GM18511 (cell line): ENCODE measurements at regions not wholly inside any gene's neighbourhood (a gene's known extent, or its start where the extent isn't known, plus 50 kb on each side); places are given as distances from the start of the nearest gene placed in this dataset.
A peak's percentile ranks its signal among the peaks of the same experiment; 100 is the strongest.

Source experiments
- ATAC-seq: cut with Tn5 transposase; IDR thresholded peaks from one replicate; pipeline ENCODE4 v1.9.1; 2021; ENCODE audit warnings: mild to moderate bottlenecking, moderate library complexity; ENCODE audit not compliant: unreplicated experiment

DNA sequence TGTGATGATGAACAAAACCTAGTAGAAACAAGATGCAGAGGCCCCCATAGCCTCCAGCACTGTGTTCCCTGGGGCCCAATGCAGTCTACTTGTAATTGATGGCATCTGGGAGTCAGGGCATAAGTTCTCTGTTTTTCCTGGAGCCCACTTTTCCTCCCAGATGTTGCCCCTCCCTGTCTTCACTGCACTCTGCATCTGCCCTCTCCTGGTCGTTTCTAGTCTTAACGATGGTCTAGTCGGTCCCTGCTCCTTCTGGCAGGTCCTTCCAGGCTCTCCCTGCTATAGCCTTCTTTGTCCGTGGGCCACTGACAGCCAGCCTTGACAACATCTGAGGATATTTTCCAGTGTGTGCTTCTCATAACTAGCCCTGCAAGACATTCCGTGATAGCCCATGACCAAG, 208.3 kb downstream of the GXYLT1 start:
- ATAC-seq, result no peak

DNA sequence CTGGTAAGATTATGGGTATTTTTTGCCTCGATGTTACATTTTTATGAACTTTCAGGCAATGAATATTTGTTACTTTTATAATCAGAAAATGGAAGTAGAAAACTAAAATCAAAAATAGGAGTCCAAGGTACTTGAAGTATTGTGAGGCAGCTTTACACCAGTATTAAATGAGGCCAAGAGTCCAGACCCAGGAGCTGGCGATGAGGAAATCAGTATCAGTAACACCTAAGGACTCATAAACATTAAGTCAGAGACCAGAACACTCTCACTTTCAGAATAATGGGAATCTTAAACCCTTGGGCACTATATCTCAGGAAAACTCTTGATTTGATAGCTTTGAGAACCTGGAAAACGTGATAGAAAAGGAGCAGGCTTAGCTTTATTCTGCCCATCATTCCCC, 208.8 kb downstream of the GXYLT1 start:
- no peak for ATAC-seq

DNA sequence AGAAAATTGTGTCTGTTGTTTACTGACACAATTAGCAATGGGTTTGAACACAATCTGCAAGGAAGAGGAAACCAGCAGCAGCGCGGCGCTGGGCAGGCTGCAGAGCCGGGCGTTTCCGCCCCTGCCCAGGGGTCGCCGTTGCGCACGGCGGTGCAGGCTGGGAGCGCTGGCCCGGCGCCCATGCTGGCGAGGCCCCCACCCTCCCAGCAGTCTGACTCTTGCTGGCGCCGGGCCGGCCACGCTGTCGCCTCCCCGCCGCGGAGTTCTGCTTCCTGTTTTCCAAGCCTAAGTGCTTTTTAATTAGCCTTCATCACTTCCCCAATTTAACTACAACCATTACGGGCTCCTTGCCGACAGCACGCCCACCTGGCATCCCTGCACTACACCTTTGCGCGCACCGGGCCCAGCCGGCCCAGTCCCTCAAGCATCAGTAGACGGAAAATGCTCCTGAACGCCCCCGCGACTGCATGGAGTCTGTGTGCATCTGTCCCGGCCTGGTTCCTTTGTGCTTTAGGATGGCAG, 212.1 kb downstream of the GXYLT1 start:
- peak; percentile 63 for ATAC-seq

DNA sequence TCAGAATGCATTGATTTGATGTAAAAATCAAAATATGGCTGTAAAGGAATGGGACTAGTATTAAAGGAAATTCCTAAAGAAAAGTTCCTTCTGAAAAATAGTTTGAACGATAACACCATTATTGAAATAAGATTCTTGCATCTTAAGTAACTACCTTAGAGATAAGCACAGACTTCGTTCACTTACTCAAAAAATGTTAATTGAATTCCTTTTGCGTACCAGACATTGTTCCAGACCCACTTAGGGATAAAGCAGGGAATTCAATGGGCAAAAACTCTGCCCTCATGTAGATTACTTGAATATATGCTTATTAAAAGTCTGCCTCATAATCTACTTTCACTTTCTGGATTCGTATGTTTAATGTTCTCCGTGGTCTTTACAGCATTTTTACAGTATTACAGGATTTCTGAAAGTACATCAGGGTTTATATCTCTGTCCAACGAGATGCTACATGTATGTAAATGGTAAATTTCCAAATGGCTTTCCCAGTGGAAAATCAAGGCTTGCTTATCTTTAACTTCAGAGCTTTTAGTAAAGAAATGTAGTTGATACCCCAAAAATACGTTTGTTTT, 213.7 kb downstream of the GXYLT1 start:
- no peak for ATAC-seq

DNA sequence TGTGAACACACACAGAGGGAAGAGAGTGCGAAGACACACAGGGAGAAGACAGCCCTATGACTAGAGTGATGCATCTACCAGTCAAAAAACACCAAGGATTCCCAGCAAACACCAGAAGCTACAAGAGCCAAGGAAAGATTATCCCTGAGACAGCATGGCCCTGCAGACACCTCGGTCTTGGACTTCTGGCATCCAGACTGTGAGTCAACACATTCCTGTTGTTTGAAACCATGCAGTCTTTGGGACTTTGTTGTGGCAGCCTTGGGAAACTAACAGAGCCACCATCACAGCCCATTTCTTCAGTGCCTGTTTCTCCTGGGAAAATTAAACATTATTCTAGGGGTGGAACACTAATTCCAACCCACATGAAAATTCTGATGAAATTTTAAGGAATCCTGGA, 220.6 kb downstream of the GXYLT1 start:
- no peak for ATAC-seq

DNA sequence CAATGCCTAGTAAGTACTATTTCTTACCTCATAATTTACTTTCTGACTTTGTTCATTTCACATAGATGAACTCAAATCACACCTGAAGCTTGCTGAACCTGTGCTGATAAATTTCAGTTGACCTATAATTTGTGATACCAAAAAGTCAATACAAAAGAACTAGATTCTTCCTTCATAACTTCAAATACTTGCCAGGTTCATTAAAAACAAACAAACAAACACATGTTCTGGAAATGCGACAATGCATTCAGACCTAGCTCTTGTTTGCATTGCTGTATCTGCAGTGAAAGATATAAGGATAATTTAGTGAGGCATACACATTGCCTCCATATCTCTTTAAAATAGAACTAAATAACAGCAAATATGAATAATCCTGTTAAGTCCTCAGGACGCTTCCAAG, 221.3 kb downstream of the GXYLT1 start:
- no peak for ATAC-seq

DNA sequence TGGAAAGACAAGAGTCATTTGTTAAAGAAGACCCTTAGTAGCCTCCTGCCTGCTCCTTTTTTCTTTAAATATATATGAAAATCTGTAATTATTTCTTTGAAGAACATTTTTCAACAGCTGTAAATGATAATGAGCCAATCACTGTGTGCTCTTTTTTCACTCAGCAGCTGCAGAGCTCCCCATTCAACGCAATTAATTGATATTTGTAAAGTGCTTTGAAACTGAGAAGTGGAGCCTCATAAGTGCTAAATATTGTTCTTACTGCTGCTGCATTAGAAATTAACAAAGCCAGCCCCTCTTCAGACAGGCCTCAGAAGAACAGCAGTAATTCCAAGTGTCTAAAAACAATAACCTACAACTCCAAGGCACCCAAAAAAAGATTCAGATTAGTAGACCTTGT, 224.3 kb downstream of the GXYLT1 start:
- no peak for ATAC-seq

DNA sequence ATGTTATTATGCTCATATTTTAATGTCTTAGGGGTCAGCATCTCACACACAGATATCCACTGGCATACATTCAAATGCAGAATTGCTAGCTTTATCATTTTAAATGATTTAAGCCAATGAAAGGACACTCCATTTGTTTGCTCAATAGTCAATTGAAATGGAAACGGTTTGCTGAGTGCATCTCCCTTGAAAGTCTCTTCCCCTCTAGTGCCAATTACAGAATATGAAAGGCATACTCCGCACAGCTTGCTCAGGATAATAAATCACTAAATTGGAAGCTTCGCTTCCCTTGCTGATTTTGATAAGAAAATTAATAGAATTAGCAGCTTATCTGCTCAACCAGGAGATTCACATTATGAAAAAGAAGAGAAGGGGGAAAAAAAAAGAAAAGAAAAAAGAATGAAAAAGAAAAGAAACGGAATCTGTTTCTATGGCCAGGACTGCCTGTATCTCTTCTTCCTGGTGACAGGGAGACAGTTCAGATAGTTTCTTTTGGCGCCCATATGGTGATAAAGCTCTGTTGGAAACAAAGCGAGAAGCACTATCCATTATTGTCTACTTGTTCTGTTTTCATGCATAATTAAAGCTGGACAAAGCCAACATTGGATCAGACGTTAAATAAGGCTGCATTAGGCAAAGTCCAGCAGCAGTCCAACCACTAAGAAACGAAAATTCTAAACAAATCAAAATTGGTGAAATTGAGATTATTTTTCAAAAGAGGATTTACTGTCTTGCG, 225.0 kb downstream of the GXYLT1 start:
- no peak for ATAC-seq

DNA sequence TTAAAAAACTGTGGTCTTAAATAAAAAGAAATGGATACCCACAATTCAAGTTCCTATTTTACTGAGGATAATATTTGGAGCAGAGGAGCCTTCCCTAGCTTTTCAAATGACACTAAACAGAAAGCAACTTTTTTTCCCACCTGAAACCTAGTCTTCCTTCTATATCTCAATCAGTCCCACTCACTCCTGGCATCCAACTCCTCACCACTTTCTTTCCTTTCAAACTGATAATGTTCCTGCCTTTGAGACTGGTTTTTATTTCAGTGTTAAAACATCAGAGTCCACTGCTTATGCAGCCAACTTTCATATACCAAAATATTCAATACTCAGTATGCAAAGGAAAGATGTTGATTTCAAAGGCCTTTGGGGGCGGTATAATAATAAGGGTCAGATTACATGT, 225.6 kb downstream of the GXYLT1 start:
- no peak for ATAC-seq

DNA sequence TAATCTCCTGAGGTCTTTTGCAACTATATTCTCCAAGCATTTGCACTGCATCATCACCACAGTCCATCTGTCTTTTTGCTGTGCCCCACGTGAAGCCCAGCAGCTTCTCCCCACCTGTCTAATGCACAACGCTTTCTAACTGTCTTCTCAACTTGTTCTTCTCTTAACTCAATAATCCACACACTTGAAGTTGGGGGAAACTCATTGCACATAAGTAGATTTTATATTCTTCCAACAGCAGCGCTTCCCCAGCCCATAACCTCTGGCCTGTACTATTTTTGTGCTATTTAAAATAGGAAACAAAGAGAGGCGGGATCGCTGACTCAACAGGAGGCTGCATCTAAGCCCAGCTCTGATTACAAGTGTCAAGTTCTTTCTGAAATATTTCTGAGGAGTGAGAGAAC, 226.7 kb downstream of the GXYLT1 start:
- no peak for ATAC-seq

DNA sequence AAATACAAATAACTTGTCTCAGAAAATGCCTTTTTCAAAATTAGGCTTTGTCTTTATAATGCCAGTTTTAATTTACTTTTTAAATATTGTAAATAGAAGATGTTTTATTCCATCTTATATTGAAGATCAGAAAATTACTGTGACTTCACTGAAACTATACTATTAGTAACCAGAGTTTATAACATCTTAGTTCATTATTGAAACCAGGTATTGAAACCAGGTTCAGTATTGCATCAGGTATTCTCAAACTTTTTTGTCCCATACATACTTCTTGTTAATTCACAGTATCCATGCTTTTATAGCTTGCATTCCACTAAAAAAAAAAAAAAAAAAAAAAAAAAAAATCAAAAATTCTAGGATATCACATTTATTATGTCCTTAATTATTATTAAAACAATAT, 227.5 kb downstream of the GXYLT1 start:
- ATAC-seq, result no peak

DNA sequence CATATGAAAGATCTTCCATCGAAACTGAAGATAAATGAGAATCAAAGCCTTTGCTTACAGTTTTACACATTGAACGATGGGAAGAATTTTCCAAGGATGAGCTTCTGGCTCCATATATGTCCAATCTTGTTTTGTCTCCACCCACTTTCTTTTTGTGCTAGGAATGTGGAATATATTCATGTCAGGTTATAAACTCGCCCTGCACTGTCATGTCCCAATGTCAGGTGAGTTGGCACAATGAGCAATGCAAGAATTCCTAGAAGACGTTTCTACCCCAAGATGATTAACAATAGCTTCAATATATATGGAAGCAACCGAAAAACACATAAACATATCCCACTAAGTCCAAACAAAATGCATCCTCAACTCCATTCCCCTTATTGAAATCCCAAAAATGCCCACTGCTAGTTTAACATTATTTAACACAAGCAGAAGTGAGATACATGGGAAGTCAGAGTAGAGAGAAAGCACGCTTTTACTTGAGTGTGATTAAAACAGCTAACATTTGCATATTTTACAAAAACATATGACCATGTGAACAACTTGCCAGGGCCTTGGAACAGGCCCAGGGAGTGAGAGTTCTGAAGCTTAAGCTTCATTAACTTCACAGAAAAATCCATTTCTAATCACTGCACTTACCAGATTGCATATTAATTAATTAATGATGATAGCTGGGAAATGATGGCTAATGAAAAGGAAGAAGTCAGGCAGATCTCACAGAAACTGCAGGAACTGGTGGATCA, 233.9 kb downstream of the GXYLT1 start:
- ATAC-seq, result no peak

DNA sequence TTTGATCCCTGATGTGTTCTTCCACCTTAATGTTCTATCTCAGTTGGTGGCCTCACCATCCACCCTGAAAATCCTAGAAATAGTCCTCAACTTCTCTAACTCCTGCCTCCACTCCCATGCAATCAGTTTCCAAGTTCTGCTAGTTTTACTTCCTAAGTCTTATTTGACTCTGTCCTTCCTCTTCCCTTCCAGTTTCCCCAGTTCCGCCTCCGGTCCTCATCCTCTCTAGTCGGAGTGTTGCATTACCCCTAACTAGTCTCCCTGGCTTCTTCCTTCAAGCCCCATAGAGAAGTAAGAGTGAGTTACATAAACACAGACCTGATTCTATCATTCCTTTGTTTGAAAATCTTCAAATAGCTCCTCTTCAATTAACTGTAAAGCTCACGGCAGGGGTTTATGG, 236.5 kb downstream of the GXYLT1 start:
- no peak for ATAC-seq

DNA sequence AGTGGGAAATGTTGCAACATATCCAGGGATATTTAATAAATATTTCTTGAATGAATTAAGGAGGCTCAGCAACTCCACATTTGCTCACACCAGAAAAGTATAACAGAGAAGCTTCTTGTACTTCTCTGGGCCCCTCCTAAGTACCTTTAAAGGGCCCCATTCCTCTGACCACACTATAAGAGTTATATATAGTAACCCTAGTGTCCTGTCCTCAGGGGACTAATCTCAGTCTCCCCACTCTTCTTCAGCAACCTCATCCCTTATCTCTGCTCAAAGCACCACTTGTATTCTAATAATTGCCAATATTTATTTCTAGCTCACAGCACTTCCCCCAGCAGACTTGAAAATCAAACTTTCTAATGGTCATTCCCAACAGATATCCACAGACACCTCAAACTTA, 237.1 kb downstream of the GXYLT1 start:
- no peak for ATAC-seq

DNA sequence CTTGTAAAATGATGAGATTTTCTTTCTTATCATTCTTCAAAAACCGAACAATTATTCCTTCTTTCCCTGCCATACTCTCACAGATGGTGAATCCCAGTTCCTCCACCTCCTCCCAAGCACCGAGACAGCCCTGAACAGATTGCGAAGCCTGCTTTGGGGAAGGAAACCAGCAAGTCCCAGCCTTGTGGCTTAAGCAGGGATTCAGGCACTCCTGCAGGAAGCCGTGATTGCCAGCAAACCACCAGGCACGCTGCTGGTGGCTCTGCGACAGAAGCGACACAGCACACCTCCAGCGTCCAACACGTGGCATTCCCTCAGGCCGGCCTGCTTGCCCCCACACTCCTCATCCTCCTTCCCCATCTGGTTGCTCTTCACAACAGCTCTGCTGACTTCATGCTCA, 237.7 kb downstream of the GXYLT1 start:
- ATAC-seq, result no peak

DNA sequence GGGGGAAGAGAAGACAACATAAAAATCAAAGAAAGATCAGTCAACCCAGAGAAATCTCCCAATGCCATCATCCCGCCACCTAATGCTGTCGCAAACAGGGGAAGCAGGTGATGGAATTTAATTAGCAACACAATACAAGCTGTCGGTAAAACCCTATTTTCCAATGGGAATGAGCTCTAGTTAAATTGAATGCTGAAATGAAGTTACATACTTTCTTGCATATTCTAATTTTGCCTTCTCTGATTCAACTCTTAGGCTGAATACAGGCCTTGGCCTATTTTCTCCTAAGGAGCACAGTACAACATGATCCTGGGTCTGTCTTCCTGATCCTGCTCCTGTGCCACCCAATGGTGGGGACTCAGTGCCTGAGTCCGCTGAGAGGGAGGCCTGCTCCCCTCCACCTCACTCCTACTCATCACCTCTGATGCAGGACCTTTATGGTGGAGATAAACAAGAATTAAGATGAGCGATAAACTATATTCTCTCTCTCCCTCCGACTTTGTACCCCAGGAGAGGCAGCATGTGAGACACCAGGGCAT, 238.8 kb downstream of the GXYLT1 start:
- ATAC-seq, result no peak

DNA sequence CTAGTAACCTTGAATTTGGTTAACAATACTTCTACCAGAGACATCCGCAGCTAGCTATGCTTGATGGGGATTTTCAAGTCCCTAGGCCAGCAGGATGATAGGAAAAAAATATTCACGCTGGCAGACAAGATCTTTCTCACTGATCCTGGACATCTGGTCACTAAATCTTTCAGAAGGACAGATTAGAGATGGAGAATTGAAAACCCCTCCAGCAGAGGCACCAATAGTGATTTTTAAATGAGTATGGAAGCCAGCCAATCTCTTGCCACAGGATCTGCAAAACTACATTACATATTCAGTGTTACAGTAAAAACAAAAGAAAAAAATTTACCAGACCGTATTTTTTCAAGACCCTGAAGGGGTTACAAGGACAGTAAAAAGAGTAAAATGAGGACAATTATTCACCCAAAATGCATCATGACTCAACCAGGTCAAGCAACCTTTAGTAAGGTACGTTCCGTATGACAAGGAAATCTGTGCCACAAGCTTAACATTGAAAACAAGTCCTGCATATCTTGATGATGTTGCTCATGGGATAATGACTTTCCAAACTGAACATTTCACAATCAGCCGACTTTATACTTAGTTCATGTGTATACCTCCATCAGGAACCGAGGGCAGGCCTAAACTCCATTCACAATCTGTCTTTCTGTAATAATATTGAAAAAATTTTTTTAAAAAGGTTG, 239.5 kb downstream of the GXYLT1 start:
- ATAC-seq, result no peak

DNA sequence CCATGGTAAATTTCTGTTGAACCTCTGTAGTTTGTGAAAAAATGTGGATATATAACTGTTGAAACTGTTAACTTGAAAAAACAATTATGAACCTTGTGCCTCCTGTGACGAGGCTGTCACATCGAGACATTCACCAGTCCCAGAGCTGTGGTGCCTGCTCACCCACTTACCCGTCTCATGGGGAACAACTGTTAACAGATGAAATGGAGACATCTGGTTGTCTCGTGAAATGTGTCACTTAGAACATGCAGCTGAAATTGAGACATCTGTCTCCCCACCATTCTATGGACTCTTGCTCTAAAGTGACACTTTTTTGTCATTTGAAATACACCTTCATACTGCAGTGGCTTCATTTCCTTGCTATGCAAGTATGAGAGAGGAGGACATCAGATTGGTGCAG, 240.6 kb downstream of the GXYLT1 start:
- no peak for ATAC-seq

DNA sequence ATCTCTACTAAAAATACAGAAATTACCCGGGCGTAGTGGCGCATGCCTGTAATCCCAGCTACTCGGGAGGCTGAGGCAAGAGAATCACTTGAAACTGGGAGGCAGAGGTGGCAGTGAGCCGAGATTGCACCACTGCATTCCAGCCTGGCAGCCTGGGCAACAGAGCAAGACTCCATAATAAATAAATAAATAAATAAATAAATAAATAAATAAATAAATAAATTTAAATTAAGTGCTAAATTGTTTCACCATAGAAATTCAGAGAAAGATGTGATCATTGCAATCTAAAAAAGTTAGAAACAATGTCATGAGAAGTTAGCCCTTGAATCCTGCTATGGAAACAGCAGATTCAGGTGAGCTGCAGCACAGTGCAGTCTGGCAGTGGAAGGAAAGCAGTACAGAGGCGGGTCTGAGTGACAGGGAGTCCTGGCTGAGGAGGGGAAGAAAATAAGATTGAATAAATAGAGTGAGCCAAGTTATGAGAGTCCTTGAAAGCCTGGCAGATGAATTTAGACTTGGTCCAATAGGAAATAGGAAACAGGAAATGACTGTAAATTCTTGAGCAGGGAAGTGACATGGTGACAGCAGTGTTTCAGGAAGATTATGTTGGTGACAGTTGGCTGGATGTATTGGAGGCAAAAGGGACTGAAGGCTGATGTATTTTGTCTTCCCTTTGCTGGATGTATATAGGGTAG, 241.5 kb downstream of the GXYLT1 start:
- ATAC-seq, result no peak

DNA sequence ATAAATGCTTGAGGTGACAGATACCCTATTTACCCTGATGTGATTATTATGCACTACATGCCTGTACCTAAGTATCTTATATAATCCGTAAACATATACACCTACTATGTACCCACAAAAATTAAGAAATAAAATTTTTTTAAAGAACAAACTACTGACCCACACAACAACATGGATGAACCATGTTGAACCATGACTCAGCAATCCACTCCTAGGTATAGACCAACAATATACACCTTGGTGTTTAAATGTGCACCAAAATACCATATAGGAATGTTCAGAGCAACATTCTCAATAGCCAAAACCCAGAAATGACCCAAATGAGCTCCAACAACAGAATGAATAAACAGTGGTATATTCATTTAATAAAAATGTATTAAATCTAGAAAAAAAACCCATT, 245.1 kb downstream of the GXYLT1 start:
- no peak for ATAC-seq

DNA sequence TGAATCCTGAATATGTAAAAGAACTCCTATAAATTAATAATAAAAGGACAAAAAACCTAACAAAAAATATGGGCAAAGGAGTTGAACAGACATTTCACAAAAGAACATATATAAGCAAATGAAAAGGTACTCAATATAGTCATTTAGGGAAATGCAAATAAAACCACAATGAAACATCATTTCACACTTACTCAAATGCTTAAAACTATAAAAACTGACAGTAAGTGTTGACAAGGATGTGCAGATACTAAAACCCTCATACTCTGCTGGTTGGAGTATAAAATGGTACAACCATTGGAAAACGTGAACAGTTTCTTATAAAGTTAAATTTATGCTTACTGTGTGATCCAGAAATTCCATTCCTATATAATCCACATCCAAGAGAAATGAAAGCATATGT, 247.1 kb downstream of the GXYLT1 start:
- ATAC-seq, result no peak
